ENCODE measurements at regions not wholly inside any gene's neighbourhood (a gene's known extent, or its start where the extent isn't known, plus 50 kb on each side); places are given as distances from the start of the nearest gene placed in this dataset.

- TF ChIP-seq CTCF (IDR thresholded peaks at IDR 0.05) (no peak), POLR2AphosphoS5 (IDR thresholded peaks at IDR 0.05) (no peak), POLR2A (IDR thresholded peaks at IDR 0.05) (no peak)
These were observed 319.6 kb downstream of the ZNF536 start for GRCh38 chr19:30691819-30692166.

Data from prostate gland (tissue), 2 donors.